Tibial nerve (tissue), 4 donors: ENCODE measurements at regions not wholly inside any gene's neighbourhood (a gene's known extent, or its start where the extent isn't known, plus 50 kb on each side); places are given as distances from the start of the nearest gene placed in this dataset.

Experiments
- DNase-seq, 2 donors: peaks; one replicate each; pipeline ENCODE4 v3.0.0-alpha.2; 2019; ENCODE audit warnings: low spot score in 2 of 2
- H3K27ac ChIP-seq, 4 donors: fragments of 200-600 bp; sonication (generic) in 3 of 4; one replicate each; pipeline ENCODE4 v1.5.1; 2017 to 2019; ENCODE audit warnings: mild to moderate bottlenecking in 1 of 4
- H3K27me3 ChIP-seq, 2 donors: fragments of 200-600 bp; sonication (generic) in 1 of 2; one replicate each; pipeline versions ENCODE4 v1.5.1 to v1.6.0; 2017 to 2019
- H3K36me3 ChIP-seq, 3 donors: fragments of 200-600 bp; sonication (generic); one replicate each; pipeline ENCODE4 v1.5.1; 2018 to 2019
- H3K4me1 ChIP-seq, 4 donors: fragments of 200-600 bp; sonication (generic) in 3 of 4; one replicate each; pipeline ENCODE4 v1.5.1; 2017 to 2019
- H3K4me3 ChIP-seq, 4 donors: fragments of 200-600 bp; sonication (generic) in 3 of 4; one replicate each; pipeline ENCODE4 v1.5.1; 2017 to 2019; ENCODE audit warnings: mild to moderate bottlenecking in 1 of 4, moderate library complexity in 1 of 4
- H3K9me3 ChIP-seq, 4 donors: fragments of 200-600 bp; sonication (generic) in 3 of 4; one replicate each; pipeline ENCODE4 v1.5.1; 2017 to 2019
- CTCF ChIP-seq, 5 experiments: fragments of 200-600 bp in 3 of 5; fragments of 450-650 bp in 2 of 5; sonication (generic) in 3 of 5; IDR thresholded peaks; one replicate each; pipeline ENCODE4 v1.5.1; 2016 to 2019; ENCODE audit warnings: antibody characterized with exemption in 5 of 5, mild to moderate bottlenecking in 3 of 5, moderate library complexity in 2 of 5
- EP300 ChIP-seq, 2 donors: sonication (generic); formaldehyde crosslinking; IDR thresholded peaks; one replicate each; pipeline ENCODE4 v1.6.1; 2017; ENCODE audit warnings: antibody characterized with exemption in 2 of 2, mild to moderate bottlenecking in 1 of 2
- POLR2A ChIP-seq, 2 donors: fragments of 450-650 bp; IDR thresholded peaks; one replicate each; pipeline ENCODE4 v1.6.1; 2017; ENCODE audit warnings: antibody characterized with exemption in 2 of 2, mild to moderate bottlenecking in 2 of 2, moderate library complexity in 2 of 2
- whole genome bisulfite sequencing, 2 donors: methylation state at CpG; one replicate each; pipeline ENCODE4 v1.1.5; 2018; 5-methylcytosine and 5-hydroxymethylcytosine counted together

GRCh38 chr1:5165762-5166161, 511.4 kb downstream of the AJAP1 start:
- TF ChIP-seq POLR2A (IDR thresholded peaks at IDR 0.05), result no peak
- no peak for TF ChIP-seq CTCF (IDR thresholded peaks at IDR 0.05)
- no peak for TF ChIP-seq EP300 (IDR thresholded peaks at IDR 0.05)
- DNase-seq, result no peak
- no peak overlapping the region for H3K27ac ChIP-seq
- H3K27me3 ChIP-seq, result no peaks in the 10 kb centered on the region
- H3K4me1 ChIP-seq, result no peaks in the 10 kb centered on the region
- H3K4me3 ChIP-seq, result no peak overlapping the region
- no peaks in the 10 kb centered on the region for H3K36me3 ChIP-seq
- WGBS, 2 donors, result 55 to 67% methylated on average over 8 of the region's 8 CpGs
- no peaks in the 10 kb centered on the region for H3K9me3 ChIP-seq

GRCh38 chr1:5164158-5164557, 509.7 kb downstream of the AJAP1 start:
- Histone ChIP-seq H3K4me1 (no peaks in the 10 kb centered on the region), H3K4me3 (no peak overlapping the region), H3K36me3 (no peaks in the 10 kb centered on the region), H3K27ac (no peak overlapping the region), H3K9me3 (no peaks in the 10 kb centered on the region), H3K27me3 (no peaks in the 10 kb centered on the region)
- 62 to 64% methylated on average over 5 of the region's 5 CpGs for WGBS, 2 donors
- TF ChIP-seq POLR2A (IDR thresholded peaks at IDR 0.05) (no peak), EP300 (IDR thresholded peaks at IDR 0.05) (no peak), CTCF (IDR thresholded peaks at IDR 0.05) (no peak)
- no peak for DNase-seq

GRCh38 chr1:5161372-5161771, 507.0 kb downstream of the AJAP1 start:
- TF ChIP-seq EP300 (IDR thresholded peaks at IDR 0.05), result no peak
- TF ChIP-seq CTCF (IDR thresholded peaks at IDR 0.05), result no peak
- no peak for TF ChIP-seq POLR2A (IDR thresholded peaks at IDR 0.05)

GRCh38 chr1:5157175-5157574, 502.8 kb downstream of the AJAP1 start:
- no peak for DNase-seq
- 62 to 68% methylated on average over 4 of the region's 4 CpGs for WGBS, 2 donors
- H3K27ac ChIP-seq, result no peak overlapping the region
- no peak for TF ChIP-seq CTCF (IDR thresholded peaks at IDR 0.05)
- no peak for TF ChIP-seq POLR2A (IDR thresholded peaks at IDR 0.05)
- TF ChIP-seq EP300 (IDR thresholded peaks at IDR 0.05), result no peak
- H3K36me3 ChIP-seq, result no peaks in the 10 kb centered on the region
- H3K27me3 ChIP-seq, result no peaks in the 10 kb centered on the region
- H3K9me3 ChIP-seq, result peaks cover 0 to 12% (median 0%) of the 10 kb centered on the region in 4 donors
- H3K4me1 ChIP-seq, result no peaks in the 10 kb centered on the region
- no peak overlapping the region for H3K4me3 ChIP-seq

More at GRCh38 chr1:5161372-5161771, 507.0 kb downstream of the AJAP1 start:
- H3K27ac ChIP-seq, result no peak overlapping the region
- H3K27me3 ChIP-seq, result no peaks in the 10 kb centered on the region
- no peaks in the 10 kb centered on the region for H3K4me1 ChIP-seq
- H3K36me3 ChIP-seq, result no peaks in the 10 kb centered on the region
- H3K4me3 ChIP-seq, result no peak overlapping the region
- 55 to 61% methylated on average over 4 of the region's 4 CpGs for WGBS, 2 donors
- no peaks in the 10 kb centered on the region for H3K9me3 ChIP-seq
- no peak for DNase-seq

- DNase-seq, result no peak
- Histone ChIP-seq H3K27ac (no peak overlapping the region), H3K4me1 (no peaks in the 10 kb centered on the region), H3K4me3 (no peak overlapping the region), H3K36me3 (no peaks in the 10 kb centered on the region), H3K9me3 (peaks cover 0 to 12% (median 0%) of the 10 kb centered on the region in 4 donors), H3K27me3 (no peaks in the 10 kb centered on the region)
- TF ChIP-seq POLR2A (IDR thresholded peaks at IDR 0.05), result no peak
- no peak for TF ChIP-seq EP300 (IDR thresholded peaks at IDR 0.05)
- no peak for TF ChIP-seq CTCF (IDR thresholded peaks at IDR 0.05)
- 57 to 63% methylated on average over 7 of the region's 7 CpGs for WGBS, 2 donors
Observed at GRCh38 chr1:5156416-5157120, 502.2 kb downstream of the AJAP1 start.
